Keratinocyte (primary cell): ENCODE measurements at regions not wholly inside any gene's neighbourhood (a gene's known extent, or its start where the extent isn't known, plus 50 kb on each side); places are given as distances from the start of the nearest gene placed in this dataset.
A peak's percentile ranks its signal among the peaks of the same experiment; 100 is the strongest.

ENCODE experiments used
- DNase-seq: peaks from one replicate; pipeline ENCODE4 v3.0.0-alpha.2; 2011; ENCODE audit warnings: low read depth, missing footprints, low spot score
- FAIRE-seq: peaks from 2 replicates; lab custom pipeline; 2011; peaks lifted over from hg19 to GRCh38; lab: Jason Lieb, UNC
- H2AFZ ChIP-seq: 2 replicates; pipeline ENCODE4 v1.6.0; 2012; ENCODE audit warnings: low read length, control low read depth, inconsistent platforms; ENCODE audit not compliant: control insufficient read depth
- H3K27ac ChIP-seq: 2 replicates; pipeline ENCODE4 v1.5.1; 2011; ENCODE audit warnings: low read length; ENCODE audit not compliant: control insufficient read depth, insufficient read depth
- H3K27me3 ChIP-seq: 3 replicates; pipeline ENCODE4 v1.6.0; 2011; ENCODE audit warnings: low read length; ENCODE audit not compliant: control insufficient read depth, insufficient read depth; ENCODE audit errors: extremely low read depth
- H3K36me3 ChIP-seq, 2 experiments: 2 replicates in 1 of 2; 3 replicates in 1 of 2; pipeline ENCODE4 v1.5.1; 2011; ENCODE audit warnings: low read length in 2 of 2, mild to moderate bottlenecking in 1 of 2; ENCODE audit not compliant: control insufficient read depth in 2 of 2, insufficient read depth in 2 of 2; ENCODE audit errors: extremely low read depth in 1 of 2
- H3K4me1 ChIP-seq: 3 replicates; pipeline ENCODE4 v1.5.1; 2011; ENCODE audit warnings: low read length; ENCODE audit not compliant: control insufficient read depth, insufficient read depth; ENCODE audit errors: extremely low read depth
- H3K4me2 ChIP-seq: 3 replicates; pipeline ENCODE4 v1.6.0; 2011; ENCODE audit warnings: low read depth, low read length; ENCODE audit not compliant: control insufficient read depth, insufficient read depth; ENCODE audit errors: extremely low read depth
- H3K4me3 ChIP-seq, 3 experiments: fragments of 200-600 bp in 1 of 3; sonication (generic) in 1 of 3; 2 replicates in 2 of 3; 3 replicates in 1 of 3; pipeline ENCODE4 v1.5.1; 2011 to 2016; ENCODE audit warnings: low read length in 3 of 3, mild to moderate bottlenecking in 3 of 3, control low read depth in 2 of 3, inconsistent platforms in 1 of 3, low read depth in 1 of 3, mixed read lengths in 1 of 3, mixed run types in 1 of 3, moderate library complexity in 1 of 3; ENCODE audit not compliant: control insufficient read depth in 2 of 3, insufficient read depth in 2 of 3; ENCODE audit errors: extremely low read depth in 1 of 3
- H3K79me2 ChIP-seq: 2 replicates; pipeline ENCODE4 v1.6.0; 2012; ENCODE audit warnings: low read length; ENCODE audit not compliant: control insufficient read depth, insufficient read depth
- H3K9ac ChIP-seq: 3 replicates; pipeline ENCODE4 v1.6.0; 2011; ENCODE audit warnings: low read length; ENCODE audit not compliant: control insufficient read depth, insufficient read depth; ENCODE audit errors: extremely low read depth
- H3K9me1 ChIP-seq: 3 replicates; pipeline ENCODE4 v1.6.0; 2011; ENCODE audit warnings: low read length; ENCODE audit not compliant: control insufficient read depth, insufficient read depth; ENCODE audit errors: extremely low read depth
- H3K9me3 ChIP-seq: 2 replicates; pipeline ENCODE4 v1.5.1; 2012; ENCODE audit warnings: low read depth, low read length; ENCODE audit not compliant: control insufficient read depth
- H4K20me1 ChIP-seq: 3 replicates; pipeline ENCODE4 v1.6.0; 2011; ENCODE audit warnings: low read length; ENCODE audit not compliant: control insufficient read depth, insufficient read depth; ENCODE audit errors: extremely low read depth
- CTCF ChIP-seq, 3 experiments: IDR thresholded peaks in 1 of 3; conservative IDR thresholded peaks in 1 of 3; optimal IDR thresholded peaks in 1 of 3; 2 replicates in 2 of 3; 3 replicates in 1 of 3; pipeline versions ENCODE3 to v1.5.1; 2011; ENCODE audit warnings: low read length in 3 of 3, mild to moderate bottlenecking in 3 of 3, moderate library complexity in 2 of 3, control low read depth in 1 of 3, inconsistent platforms in 1 of 3; ENCODE audit not compliant: insufficient read depth in 2 of 3; ENCODE audit errors: extremely low read depth in 1 of 3
- EZH2 ChIP-seq: IDR thresholded peaks from one replicate; pipeline ENCODE4 v1.6.1; 2012; ENCODE audit warnings: inconsistent platforms, mild to moderate bottlenecking, low read length, moderate library complexity
- dilution Hi-C: fragments of 300-500 bp; cut with MboI; formaldehyde crosslinking; loops from one replicate; pipeline ENCODE4 v1.7.0; 2020; ENCODE audit warnings: low sequenced_read_pairs; ENCODE audit not compliant: extremely low pct_ligation_motif_present

DNA sequence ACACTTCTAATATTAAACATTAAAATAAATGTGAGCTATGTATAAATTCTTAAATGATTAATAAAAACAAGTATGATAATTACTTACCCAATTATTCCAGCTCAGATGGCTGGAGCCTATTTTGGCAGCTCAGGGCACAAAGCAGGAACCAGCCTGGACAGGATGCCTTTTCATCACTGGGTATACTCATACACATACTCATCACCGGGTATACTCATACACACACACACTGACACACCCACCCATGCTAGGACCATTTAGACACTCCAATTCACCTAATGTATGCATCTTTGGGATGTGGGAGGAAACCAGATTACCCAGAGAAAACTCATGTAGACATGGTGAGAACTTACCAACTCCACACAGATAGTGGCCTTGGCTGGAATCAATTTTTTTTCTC, 57.9 kb upstream of the CNOT2 start:
- Histone ChIP-seq H4K20me1 (no peaks in the 10 kb centered on the region), H3K4me1 (peaks cover 8% of the 10 kb centered on the region), H3K27ac (no peak overlapping the region), H3K9me3 (no peaks in the 10 kb centered on the region), H3K79me2 (no peaks in the 10 kb centered on the region), H3K4me2 (no peak overlapping the region), H3K36me3 (no peaks in the 10 kb centered on the region), H3K27me3 (no peaks in the 10 kb centered on the region), H2AFZ (no peak overlapping the region), H3K9me1 (no peaks in the 10 kb centered on the region), H3K4me3 (no peak overlapping the region), H3K9ac (no peak overlapping the region)
- dilution Hi-C loops = no loop called here
- DNase-seq (peak; percentile 13), FAIRE-seq (no peak)
- no peak for TF ChIP-seq EZH2
- TF ChIP-seq CTCF (optimal IDR thresholded peaks at IDR 0.05 in 1 of 3, IDR thresholded peaks at IDR 0.05 in 1 of 3, conservative IDR thresholded peaks at IDR 0.05 in 1 of 3; ENCODE audit: extremely low read depth in 1 of 3, insufficient read depth in 2 of 3, low read length in 3 of 3) = no peak

DNA sequence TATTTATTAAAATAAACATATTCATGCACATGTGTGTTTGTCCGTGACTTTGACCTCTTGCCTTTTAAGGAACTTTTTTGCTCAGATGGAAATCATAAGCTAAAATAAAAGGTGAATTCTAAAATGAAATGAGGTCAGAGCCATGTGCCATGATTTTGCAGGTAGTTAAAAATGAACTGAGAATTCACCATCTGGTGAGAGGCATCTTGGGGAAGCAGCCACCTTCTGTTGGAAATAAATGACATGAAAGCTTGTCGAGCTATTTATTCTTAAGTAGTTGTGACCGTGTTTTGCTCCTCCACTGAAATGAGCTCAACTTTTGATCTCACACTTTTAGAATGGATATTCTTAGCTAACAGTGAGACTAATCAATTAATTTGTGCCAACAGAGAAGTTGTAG, 56.8 kb upstream of the CNOT2 start:
- Histone ChIP-seq H3K27ac (no peak overlapping the region), H3K4me1 (peaks cover 14% of the 10 kb centered on the region), H3K4me2 (no peak overlapping the region), H3K27me3 (no peaks in the 10 kb centered on the region), H3K9ac (no peak overlapping the region), H3K36me3 (no peaks in the 10 kb centered on the region), H4K20me1 (no peaks in the 10 kb centered on the region), H2AFZ (no peak overlapping the region), H3K9me1 (no peaks in the 10 kb centered on the region), H3K79me2 (no peaks in the 10 kb centered on the region), H3K9me3 (no peaks in the 10 kb centered on the region), H3K4me3 (no peak overlapping the region)
- DNase-seq = no peak
- TF ChIP-seq CTCF (optimal IDR thresholded peaks at IDR 0.05 in 1 of 3, IDR thresholded peaks at IDR 0.05 in 1 of 3, conservative IDR thresholded peaks at IDR 0.05 in 1 of 3; ENCODE audit: extremely low read depth in 1 of 3, insufficient read depth in 2 of 3, low read length in 3 of 3) (no peak), EZH2 (no peak)
- no peak for FAIRE-seq
- dilution Hi-C loops = no loop called here
